GM18909 (cell line): ENCODE measurements at regions not wholly inside any gene's neighbourhood (a gene's known extent, or its start where the extent isn't known, plus 50 kb on each side); places are given as distances from the start of the nearest gene placed in this dataset.

Source experiments
- ATAC-seq: cut with Tn5 transposase; IDR thresholded peaks from one replicate; pipeline ENCODE4 v1.9.1; 2021; ENCODE audit warnings: mild to moderate bottlenecking; ENCODE audit not compliant: unreplicated experiment, poor library complexity

GRCh38 chr15:29920515-29920914, 98.2 kb upstream of the TJP1 start:
- no peak for ATAC-seq

GRCh38 chr15:29919380-29919881, 97.2 kb upstream of the TJP1 start:
- no peak for ATAC-seq

DNA sequence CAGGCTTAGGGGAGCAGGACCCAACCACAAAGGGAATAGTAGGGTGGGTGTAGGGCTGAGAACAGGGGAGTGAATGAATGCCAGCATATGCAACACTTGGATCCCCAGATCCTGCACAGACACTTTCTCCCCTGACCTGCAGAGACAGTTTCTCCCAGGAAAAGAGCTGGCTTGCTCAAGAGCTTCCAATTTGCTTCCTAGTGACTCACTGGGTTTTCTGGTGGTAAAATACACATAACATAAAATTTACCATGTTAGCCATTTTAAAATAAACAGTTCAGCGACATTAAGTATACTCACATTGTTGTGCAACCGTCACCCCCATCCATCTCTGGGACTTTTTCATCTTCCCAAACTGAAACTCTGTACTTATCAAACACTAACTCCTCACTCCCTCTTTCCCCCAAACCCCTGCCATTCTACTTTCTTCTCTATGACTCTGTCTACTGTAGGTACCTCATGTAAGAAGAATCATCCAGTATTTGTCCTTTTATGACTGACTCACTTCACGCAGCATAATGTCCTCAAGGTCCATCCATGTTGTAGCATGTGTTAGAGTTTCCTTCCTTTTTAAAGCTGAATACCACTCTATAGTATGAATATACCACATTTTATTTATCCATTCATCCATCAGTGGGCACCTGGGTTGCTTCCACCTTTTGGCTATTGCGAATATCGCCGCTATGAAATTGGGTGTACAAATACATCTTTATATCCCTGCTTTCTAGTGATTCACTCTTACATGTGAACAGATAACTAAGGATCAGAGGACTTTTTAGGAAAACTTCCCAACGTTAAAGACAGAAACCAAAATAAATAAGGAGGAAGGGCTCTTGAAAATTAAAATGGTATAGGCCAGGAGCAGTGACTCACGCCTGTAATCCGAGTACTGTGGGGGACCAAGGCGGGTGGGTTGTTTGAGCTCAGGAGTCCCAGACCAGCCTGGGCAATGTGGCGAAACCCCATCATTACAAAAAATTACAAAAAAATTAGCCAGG, 95.6 kb upstream of the TJP1 start:
- ATAC-seq: no peak

DNA sequence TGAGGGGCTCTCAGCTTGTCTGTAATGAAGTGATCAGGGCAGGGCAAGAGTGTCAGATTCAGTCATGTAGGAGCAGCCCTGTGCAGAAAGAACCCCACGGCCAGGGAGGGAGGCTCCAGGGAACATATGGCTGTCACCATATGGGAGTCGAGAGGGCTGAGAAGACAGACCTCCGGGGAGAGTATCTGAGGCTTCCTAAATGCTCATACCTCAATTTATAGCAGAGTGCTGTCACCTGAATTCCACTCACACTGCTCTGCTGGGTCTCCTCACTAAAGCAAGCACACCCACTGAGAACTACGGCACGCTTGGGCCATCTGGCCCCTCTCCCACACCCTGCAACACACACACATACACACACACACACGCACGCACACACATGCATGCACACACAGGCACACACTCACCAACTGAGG, 92.3 kb upstream of the TJP1 start:
- ATAC-seq: no peak

DNA sequence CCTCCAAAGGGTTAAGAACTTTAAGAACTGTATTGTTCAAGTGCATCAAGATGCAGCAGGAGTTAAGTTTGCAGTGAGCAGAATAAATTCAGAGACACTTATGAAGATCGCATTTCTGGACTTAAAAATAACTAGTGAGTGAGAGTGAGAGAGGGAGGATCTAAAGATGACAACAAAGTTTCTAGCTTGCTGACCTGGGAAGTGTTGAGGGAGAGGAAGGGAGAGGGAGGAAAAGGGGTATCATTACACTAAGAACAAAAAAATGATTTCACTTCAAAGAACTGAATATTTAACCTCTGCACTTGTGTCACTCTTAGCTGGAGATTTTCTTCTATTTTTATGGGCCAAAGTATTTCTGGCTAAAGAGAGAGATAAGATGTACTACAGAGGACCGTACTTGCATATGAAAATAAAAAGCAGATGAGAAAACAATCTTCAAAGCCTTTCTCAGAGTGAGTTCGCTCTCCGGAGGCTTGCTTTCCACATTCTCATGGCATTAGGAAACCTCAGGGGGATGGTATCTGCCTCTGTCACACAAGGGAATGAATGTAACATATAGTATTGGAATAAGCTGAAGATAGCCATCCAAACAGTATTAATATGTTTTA, 91.4 kb upstream of the TJP1 start:
- no peak for ATAC-seq

DNA sequence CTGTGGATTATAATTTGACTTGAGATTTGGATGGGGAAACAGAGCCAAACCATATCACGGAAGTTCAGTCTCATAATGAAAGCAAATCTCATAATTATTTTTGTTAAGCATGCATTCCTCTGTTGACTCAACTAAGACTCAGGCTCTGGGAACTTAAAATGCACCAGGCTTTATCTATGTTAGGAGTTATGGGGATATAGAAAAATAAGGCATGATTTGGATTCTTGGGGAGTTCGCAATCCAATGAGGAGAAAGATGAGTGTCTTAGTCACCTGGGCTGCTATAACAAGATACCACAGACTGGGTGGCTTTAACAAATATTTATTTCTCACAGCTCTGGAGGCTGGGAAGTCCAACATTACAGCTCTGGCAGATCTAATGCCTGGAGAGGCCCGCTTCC, 89.4 kb upstream of the TJP1 start:
- ATAC-seq: no peak

DNA sequence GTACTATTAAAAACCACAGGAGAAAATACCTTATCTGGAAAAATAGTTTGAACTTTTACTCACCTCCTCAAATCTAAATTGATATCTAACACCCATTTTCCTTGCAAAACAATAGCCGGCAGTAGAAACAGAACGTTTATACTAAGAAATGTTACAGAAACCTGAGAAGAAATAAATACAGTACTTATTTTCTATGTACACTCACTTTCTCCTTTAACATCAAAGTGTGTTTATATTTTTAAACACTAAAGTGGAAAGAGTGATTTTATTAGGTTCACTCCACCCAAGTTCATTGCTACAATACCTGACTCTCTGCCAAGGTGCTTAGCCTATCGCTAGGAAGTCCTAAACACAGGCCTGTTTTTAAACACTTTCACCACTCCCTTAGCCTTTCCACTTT, 87.8 kb upstream of the TJP1 start:
- no peak for ATAC-seq

DNA sequence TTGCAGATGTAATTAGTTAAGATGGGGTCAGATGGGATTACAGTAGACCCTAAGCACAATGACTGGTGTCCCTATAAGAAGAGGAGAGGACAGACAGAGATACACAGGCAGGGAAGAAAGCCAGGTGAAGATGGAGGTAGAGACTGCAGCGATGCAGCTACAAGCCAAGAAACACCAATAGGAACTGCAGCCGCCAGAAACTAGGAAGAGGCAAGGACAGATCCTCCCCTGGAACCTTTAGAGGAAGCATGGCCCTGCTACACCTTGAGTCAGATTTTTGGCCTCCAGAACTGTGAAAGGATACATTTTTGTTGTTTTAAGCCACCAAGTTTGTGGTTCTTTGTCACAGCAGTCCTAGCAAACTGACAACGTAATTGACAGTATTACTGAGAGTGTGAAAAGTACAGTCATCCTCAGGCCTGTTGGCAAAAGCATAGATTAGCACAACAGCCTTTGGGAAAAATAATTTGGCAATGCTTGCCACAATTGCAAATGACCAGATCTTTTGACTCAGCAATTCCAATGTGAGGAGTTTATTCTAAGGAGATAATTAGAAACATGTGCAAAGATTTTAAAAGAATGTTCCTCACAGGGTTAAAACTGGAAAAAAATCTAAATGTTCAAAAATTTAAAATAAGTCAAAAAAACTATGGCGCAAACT, 82.6 kb upstream of the TJP1 start:
- ATAC-seq: no peak

- ATAC-seq: no peak
These were observed 81.7 kb upstream of the TJP1 start for GRCh38 chr15:29903785-29904464.

GRCh38 chr15:29903028-29903427, 80.8 kb upstream of the TJP1 start:
- ATAC-seq: no peak

DNA sequence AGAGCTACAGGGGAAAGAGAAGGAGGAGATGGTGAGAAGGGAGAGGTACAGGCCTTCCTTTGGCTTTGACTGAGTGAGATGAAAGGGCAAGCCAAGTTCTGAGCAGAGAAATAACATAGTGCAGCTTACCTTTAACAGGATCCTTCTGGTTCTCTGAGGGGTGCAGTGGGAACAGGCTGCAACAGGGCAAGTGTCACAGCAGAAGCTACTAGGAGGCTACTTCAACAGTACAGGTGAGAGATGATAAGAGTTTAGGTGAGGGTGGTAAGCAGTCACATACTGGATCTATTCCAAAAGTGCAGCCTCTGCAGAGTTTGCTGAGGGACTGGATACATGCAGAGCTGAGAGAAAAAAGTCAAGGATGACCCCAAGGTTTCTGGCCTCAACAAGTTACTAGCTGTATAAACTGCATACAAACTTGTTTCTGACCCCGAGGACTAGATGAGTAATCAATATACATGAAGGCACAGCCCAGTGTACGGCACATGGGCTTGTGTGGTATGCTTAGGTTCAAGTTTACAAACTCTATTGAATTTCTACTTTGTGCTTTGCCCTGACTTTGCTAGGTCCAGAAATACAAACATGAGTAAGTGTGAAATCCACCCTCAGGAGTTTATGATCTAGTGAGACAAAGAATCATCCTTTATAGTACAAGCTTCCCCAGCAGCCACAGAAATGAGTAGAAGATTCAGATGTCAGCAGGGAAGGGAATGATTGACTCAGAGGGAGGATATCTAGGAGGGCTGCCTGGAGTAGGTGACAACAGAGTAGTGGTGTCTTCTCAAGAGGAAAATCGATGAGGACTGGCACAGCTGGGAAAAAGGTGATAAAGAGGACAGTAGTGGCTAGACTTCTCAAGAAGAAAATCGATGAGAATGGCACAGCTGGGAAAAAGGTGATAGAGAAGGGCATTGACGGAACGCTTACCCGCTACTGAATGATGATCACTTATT, 78.2 kb upstream of the TJP1 start:
- no peak for ATAC-seq

DNA sequence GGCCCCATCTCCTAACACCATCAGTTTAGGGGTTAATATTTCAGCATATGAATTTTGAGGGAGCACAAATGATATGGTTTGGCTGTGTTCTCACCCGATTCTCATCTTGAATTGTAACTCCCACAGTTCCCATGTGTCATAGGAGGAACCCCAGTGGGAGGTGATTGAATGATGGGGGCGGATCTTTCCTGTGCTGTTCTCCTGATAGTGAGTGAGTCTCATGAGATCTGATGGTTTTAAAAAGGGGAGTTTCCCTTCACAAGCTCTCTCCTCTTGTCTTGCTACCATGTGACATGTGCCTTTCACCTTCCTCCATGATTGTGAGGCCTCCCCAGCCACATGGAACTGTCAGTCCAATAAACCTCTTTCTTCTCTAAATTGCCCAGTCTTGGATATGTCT, 73.8 kb upstream of the TJP1 start:
- no peak for ATAC-seq

- no peak for ATAC-seq
These were observed 68.8 kb upstream of the TJP1 start for GRCh38 chr15:29891096-29891457.

GRCh38 chr15:29890336-29891095, 68.2 kb upstream of the TJP1 start:
- ATAC-seq: no peak

- no peak for ATAC-seq
These were observed 67.5 kb upstream of the TJP1 start for GRCh38 chr15:29889542-29890329.

DNA sequence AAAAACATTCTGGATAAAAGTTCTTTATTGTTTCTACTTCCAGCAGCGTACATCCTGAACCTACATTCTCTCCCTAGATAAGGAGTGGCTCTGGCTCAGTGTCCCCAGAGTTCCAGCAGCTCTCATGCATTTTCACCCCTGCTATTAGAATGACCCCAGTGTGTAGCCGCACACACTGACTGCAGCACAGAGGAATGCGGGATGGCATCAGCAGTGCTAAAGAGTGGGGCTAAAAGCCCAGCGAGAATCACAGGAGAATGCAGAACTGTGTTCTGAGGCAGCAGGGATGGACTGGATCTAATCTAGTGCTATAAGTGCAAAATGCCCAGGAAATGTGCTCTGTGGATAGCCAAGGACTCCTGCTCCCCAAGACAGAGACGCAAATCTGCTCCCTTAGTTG, 66.4 kb upstream of the TJP1 start:
- ATAC-seq: no peak

- no peak for ATAC-seq
These were observed 65.5 kb upstream of the TJP1 start for GRCh38 chr15:29887721-29888120.

DNA sequence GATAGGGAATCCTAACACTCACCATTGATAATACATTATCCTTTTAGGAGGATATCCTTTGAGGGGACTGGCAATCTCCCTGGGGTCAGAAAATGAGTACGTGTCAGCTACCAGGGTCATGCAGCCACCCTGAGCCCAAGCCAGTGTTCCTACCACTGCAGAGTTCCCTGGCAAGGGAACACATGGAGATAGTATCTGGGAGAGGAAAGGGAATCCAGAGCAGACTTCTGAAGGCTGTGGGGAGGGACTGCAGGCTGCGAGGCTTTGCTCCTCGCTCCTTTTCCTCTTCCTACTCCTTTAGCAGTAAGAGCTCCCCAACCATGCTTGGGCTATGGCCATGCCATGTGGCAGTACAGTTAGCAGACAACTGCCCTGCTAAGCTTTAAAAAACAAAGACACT, 62.9 kb upstream of the TJP1 start:
- ATAC-seq: no peak
